ENCODE measurements at regions not wholly inside any gene's neighbourhood (a gene's known extent, or its start where the extent isn't known, plus 50 kb on each side); places are given as distances from the start of the nearest gene placed in this dataset.

- TF ChIP-seq, protein P1, sequence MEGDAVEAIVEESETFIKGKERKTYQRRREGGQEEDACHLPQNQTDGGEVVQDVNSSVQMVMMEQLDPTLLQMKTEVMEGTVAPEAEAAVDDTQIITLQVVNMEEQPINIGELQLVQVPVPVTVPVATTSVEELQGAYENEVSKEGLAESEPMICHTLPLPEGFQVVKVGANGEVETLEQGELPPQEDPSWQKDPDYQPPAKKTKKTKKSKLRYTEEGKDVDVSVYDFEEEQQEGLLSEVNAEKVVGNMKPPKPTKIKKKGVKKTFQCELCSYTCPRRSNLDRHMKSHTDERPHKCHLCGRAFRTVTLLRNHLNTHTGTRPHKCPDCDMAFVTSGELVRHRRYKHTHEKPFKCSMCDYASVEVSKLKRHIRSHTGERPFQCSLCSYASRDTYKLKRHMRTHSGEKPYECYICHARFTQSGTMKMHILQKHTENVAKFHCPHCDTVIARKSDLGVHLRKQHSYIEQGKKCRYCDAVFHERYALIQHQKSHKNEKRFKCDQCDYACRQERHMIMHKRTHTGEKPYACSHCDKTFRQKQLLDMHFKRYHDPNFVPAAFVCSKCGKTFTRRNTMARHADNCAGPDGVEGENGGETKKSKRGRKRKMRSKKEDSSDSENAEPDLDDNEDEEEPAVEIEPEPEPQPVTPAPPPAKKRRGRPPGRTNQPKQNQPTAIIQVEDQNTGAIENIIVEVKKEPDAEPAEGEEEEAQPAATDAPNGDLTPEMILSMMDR (conservative IDR thresholded peaks at IDR 0.05; ENCODE audit: low read depth, low read length): no peak
- no peak for TF ChIP-seq EZH2 (IDR thresholded peaks at IDR 0.05; ENCODE audit: low read length, unreplicated experiment)
- TF ChIP-seq EZH2phosphoT487 (IDR thresholded peaks at IDR 0.05; ENCODE audit: borderline replicate concordance, low read length): no peak
Observed at GRCh38 chr4:112836895-112837294, 200.0 kb downstream of the LARP7 start.

Measured in PC-3 (cell line).